ENCODE measurements at regions not wholly inside any gene's neighbourhood (a gene's known extent, or its start where the extent isn't known, plus 50 kb on each side); places are given as distances from the start of the nearest gene placed in this dataset.

GRCh38 chr14:34347683-34348082, 114.4 kb downstream of the SPTSSA start:
- FAIRE-seq (no peak), ATAC-seq (no peak), DNase-seq (ENCODE audit: extremely low read depth in 1 of 4, low spot score in 3 of 4) (no peak)
- Histone ChIP-seq H3K9ac (ENCODE audit: insufficient read depth in 1 of 2, low read depth in 2 of 2, low read length in 2 of 2) (no peak overlapping the region), H2AFZ (ENCODE audit: low read depth, low read length) (no peak overlapping the region), H3K4me2 (ENCODE audit: insufficient read depth, low read length) (no peak overlapping the region), H3K36me3 (ENCODE audit: control insufficient read depth, insufficient read depth, low read length) (no peaks in the 10 kb centered on the region), H3K9me3 (replicated peaks; ENCODE audit: control insufficient read depth, insufficient read depth, low read depth, low read length) (no peaks in the 10 kb centered on the region), H3K27me3 (ENCODE audit: control insufficient read depth in 2 of 2, insufficient read depth in 2 of 2, low read length in 2 of 2) (no peaks in the 10 kb centered on the region), H3K4me3 (no peak overlapping the region), H3K27ac (ENCODE audit: extremely low read depth, low read depth, low read length) (no peak overlapping the region), H3K79me2 (ENCODE audit: control insufficient read depth, insufficient read depth, low read length) (no peaks in the 10 kb centered on the region), H4K20me1 (replicated peaks; ENCODE audit: control insufficient read depth, insufficient read depth, low read length) (no peaks in the 10 kb centered on the region), H3K9me1 (ENCODE audit: control insufficient read depth, insufficient read depth, low read length) (no peaks in the 10 kb centered on the region), H3K4me1 (replicated peaks in 1 of 2; ENCODE audit: control insufficient read depth in 2 of 2, insufficient read depth in 2 of 2, low read length in 2 of 2) (no peaks in the 10 kb centered on the region)
- intact Hi-C loops (cut with micrococcal nuclease): no loop called here
- 70% methylated on average over 2 of the region's 2 CpGs for WGBS (ENCODE audit: insufficient coverage, low coverage, missing lambda C conversion rate)
- in situ Hi-C loops (cut with MboI): loop anchor here (25.0 kb wide), 1 partner anchor 1065 kb away; the partner anchor contains the start of gene NFKBIA
- ChIA-PET POLR2A (no interaction called here), CTCF (ENCODE audit: low intra/inter-chr PET ratio) (no interaction called here)
- BruUV-seq (replicated peaks): no TSS peak
- no peak for TF ChIP-seq ZNF140 (CRISPR knock-in tag; IDR thresholded peaks at IDR 0.05)
- TF ChIP-seq ARHGAP35 (IDR thresholded peaks at IDR 0.05; ENCODE audit: partially characterized antibody): no peak
- TF ChIP-seq RFX5 (IDR thresholded peaks at IDR 0.05; ENCODE audit: low read depth, low read length): no peak
- no peak for TF ChIP-seq ZMIZ1 (IDR thresholded peaks at IDR 0.05; ENCODE audit: low read depth in 2 of 2, low read length in 2 of 2)
- no peak for TF ChIP-seq SOX6 (IDR thresholded peaks at IDR 0.05)
- TF ChIP-seq RCOR1 (IDR thresholded peaks at IDR 0.05; ENCODE audit: borderline replicate concordance in 1 of 2, low read depth in 2 of 2, low read length in 2 of 2): no peak
- no peak for TF ChIP-seq CREB3 (tag; conservative IDR thresholded peaks at IDR 0.05; ENCODE audit: low read depth)
- no peak for TF ChIP-seq ZFX (CRISPR knock-in tag; IDR thresholded peaks at IDR 0.05)
- TF ChIP-seq VEZF1 (CRISPR knock-in tag; IDR thresholded peaks at IDR 0.05): no peak

Data from K562 (cell line).